Prostate gland (tissue), 2 donors: ENCODE measurements at regions not wholly inside any gene's neighbourhood (a gene's known extent, or its start where the extent isn't known, plus 50 kb on each side); places are given as distances from the start of the nearest gene placed in this dataset.

Source experiments
- CTCF ChIP-seq, 4 experiments: fragments of 200-600 bp in 2 of 4; fragments of 450-650 bp in 2 of 4; sonication (generic) in 2 of 4; IDR thresholded peaks; 1 replicate in 3 of 4; 2 replicates in 1 of 4; pipeline ENCODE4 v1.5.1; 2016 to 2019; ENCODE audit warnings: antibody characterized with exemption in 4 of 4, mild to moderate bottlenecking in 2 of 4, moderate library complexity in 2 of 4
- POLR2A ChIP-seq: fragments of 450-650 bp; IDR thresholded peaks from one replicate; pipeline ENCODE4 v1.6.1; 2016; ENCODE audit warnings: antibody characterized with exemption, mild to moderate bottlenecking
- POLR2AphosphoS5 ChIP-seq: sonication (generic); formaldehyde crosslinking; IDR thresholded peaks from one replicate; pipeline ENCODE4 v1.6.1; 2017; ENCODE audit warnings: antibody characterized with exemption

DNA sequence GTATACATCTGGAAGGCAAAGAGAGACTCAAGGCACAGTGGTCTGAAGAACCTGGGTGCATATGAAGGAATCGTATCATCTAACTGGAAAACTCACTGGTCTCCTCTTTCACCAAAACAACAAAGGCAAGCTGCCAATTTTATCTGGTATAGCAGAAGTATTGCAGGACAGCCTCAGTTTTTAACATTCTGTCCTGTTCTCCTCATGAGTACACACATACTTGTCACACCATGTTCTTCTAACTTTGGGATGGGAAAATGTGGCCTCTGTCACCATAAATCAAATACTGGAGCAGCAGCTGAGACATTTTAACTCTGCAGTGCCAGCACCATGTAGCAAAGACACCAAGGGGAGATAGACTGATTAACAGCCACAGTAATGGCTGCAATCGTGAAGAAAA, 199.1 kb upstream of the CNR1 start:
- TF ChIP-seq CTCF (IDR thresholded peaks at IDR 0.05) = no peak
- no peak for TF ChIP-seq POLR2A
- TF ChIP-seq POLR2AphosphoS5 = no peak
